Panc1 (cell line): ENCODE measurements at regions not wholly inside any gene's neighbourhood (a gene's known extent, or its start where the extent isn't known, plus 50 kb on each side); places are given as distances from the start of the nearest gene placed in this dataset.

Source experiments
- CTCF ChIP-seq: fragments of 450-650 bp; IDR thresholded peaks from 2 replicates; pipeline ENCODE4 v1.5.1; 2017; ENCODE audit warnings: mild to moderate bottlenecking
- POLR2AphosphoS5 ChIP-seq: IDR thresholded peaks from 2 replicates; pipeline ENCODE4 v1.6.1; 2012; ENCODE audit warnings: mild to moderate bottlenecking, low read depth, low read length, moderate library complexity
- TCF7L2 ChIP-seq: IDR thresholded peaks from 2 replicates; pipeline ENCODE4 v1.6.1; 2011; ENCODE audit warnings: mild to moderate bottlenecking, low read depth, low read length, inconsistent platforms

- TF ChIP-seq CTCF (no peak), POLR2AphosphoS5 (no peak), TCF7L2 (no peak)
These were observed 330.7 kb upstream of the ADAMTSL1 start for GRCh38 chr9:18143073-18143745.
